ENCODE measurements at regions not wholly inside any gene's neighbourhood (a gene's known extent, or its start where the extent isn't known, plus 50 kb on each side); places are given as distances from the start of the nearest gene placed in this dataset.

- no peak for DNase-seq
These were observed 442.8 kb downstream of the MATN1 start for GRCh38 chr1:30280572-30280971.

DNA sequence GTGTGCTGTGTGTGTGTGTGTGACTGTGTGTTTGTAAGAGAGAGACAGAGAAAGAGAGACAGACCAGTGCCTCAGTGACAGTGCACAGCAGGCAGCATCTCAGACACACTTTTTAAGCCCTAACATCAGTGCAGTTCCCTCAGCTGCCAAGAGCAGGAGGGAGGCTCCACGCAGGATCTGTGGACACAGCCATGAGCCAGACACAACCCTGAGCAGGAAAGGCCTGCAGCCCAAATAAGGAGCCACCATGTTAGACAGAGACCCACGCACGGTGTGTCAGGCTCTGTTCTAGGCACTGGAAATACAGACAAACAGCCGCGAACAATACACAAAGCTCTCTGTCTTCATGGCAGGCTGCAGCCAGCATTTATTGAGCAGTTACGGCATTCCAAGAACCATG lies 445.5 kb downstream of the MATN1 start:
- DNase-seq, result no peak

GRCh38 chr1:30277415-30277814 lies 446.0 kb downstream of the MATN1 start:
- no peak for DNase-seq

GRCh38 chr1:30275926-30276764 lies 447.2 kb downstream of the MATN1 start:
- DNase-seq, result no peak

GRCh38 chr1:30274976-30275621 lies 448.3 kb downstream of the MATN1 start:
- DNase-seq, result no peak

DNA sequence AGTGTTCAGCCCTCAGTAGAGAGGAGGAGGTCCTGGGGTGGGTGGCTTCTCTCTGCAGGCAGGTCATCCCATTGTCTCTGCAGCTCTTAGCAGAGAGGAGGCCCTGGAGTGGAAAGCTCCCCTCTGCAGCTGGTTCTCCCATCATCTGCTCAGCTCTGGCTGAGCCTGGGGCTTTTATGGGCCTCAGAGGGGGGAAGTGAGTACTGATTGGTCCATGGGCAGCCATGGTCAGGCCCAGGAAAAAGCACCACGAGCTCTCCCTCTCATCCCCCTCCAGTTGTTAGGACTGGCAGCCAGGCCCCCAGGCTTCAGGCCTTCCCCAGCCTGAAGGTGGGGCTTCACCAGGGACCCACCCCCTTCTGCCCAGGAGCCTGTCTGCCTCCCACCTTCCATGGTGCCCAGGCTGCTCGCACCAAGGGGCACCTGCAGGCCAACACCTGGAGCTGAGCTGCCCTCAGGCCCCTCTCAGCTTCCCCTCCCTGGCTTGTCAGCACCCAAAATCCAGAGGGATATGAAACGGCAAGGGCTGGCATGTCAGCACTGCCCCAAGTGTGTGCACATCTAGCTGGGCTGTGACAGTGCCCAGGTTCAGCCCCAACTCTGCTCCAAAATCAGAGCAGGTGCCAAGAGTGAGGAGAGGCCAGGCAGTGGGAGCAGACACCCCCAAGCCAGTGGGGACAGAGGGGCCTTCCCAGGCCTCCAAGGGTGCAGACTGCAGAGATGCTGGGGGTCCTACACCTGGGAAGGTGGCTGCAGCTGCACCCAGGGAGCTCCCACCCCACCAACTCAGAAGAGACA lies 449.0 kb downstream of the MATN1 start:
- DNase-seq, result no peak

DNA sequence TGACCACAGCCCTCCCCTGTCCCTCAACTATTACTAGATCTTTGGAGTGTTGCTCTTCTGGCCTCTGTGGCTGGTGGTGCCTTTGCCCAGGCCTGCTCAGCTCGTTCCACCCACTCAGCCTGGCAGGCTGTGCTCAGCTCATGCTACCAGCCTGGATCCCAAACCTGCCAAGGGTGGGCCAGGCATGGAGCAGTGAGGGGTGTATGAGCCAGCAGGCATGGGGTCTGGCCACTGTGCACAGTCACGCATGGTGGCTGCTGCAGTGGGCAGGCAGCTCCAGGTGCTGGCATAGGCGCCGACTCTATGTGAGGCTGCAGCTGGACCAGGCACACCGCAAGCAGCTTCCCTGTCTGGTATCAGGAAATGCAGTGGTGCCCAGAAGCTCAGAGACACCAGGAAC lies 449.9 kb downstream of the MATN1 start:
- DNase-seq, result no peak

GRCh38 chr1:30273021-30273325 lies 450.4 kb downstream of the MATN1 start:
- no peak for DNase-seq

DNA sequence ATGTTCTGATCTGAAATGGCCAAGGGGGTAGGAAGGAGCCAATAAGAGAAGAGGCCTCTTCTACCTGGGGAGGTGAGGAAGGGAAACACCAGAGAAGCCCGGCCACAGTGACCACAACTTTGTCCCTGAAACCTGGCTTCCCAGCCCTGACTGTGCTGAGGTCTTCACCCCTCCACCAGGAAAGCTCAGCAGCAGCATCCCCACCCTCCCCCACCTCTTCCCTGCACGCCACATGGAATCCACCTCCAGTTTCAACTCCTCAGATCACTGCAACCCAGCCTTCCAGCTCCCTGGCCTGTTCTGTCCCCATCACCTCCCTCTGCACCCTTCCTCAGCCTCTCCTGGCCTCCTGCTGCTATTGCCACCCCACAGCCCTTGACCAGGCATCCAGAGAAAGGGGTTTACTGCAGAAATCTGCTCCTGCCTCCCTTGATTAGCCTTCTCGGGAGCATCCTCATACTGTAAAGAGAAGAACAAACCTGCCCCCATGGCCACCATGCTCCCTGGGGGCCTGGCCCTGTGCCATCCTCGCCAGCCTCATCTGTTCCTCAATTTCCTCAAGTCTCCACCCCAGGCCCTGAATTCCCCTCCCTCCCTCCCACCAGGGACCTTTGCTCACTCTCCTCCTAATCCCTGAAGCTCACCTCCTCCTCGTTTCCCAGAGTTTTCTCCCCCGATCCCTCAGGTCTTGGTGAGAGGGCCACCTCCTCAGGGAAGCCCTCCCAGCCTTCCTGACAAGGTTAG lies 450.9 kb downstream of the MATN1 start:
- DNase-seq, result no peak

DNA sequence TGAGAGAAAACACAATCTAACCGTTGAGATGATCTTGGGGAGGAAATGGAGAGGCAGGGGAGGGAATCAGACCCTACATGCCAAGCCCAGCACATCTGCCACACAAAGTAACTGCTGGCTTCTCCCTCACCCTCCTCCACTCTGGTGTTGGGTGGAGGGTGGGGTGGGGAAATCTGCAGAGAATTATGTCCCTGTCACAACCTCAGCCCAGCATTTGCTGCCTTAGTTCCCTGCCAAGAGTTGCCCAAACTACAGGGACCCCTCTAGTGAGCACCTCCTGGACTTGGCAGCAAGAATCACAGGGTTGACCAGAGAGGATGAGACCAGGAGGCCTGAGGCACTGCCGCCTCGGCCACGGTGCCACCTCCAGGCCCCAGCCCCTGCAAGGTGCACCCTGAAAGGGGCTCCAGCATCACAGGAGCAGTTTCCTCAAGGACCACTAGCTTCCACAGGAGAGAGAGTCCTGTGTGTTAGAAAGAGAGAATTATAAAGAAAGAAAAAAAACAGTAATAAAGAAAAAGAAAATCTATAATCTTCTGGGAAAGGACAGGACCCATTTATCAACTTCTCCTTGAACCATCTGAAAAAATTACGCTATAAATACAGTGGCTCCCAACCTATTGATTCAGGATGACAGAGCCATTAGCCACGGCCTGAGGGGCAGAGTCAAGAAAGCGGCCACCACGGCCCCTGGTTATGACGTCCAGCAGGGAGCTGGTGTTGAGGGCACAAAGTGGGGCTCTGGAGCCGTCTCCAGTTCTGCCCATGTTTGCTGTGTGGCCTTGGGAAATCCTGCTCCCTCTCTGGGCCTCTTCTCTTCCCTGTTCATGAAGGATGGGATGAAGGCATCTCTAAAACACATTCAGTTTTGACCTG lies 451.7 kb downstream of the MATN1 start:
- DNase-seq, result no peak

DNA sequence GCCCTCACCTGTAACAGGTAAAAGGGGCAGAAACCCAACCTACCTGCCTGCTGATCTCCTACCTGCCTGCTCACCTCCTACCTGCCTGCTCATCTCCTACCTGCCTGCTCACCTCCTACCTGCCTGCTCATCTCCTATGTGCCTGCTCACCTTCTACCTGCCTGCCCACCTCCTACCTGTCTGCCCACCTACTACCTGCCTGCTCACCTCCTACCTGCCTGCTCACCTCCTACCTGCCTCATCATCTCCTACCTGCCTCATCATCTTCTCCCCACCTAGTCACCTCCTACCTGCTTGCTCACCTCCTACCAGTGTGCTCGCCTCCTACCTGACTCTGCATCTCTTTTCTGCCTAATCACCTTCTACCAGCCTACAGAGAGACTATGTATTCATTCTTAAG lies 452.9 kb downstream of the MATN1 start:
- no peak for DNase-seq

- no peak for DNase-seq
These were observed 454.3 kb downstream of the MATN1 start for GRCh38 chr1:30268923-30269666.

- no peak for DNase-seq
These were observed 455.5 kb downstream of the MATN1 start for GRCh38 chr1:30267856-30268255.

- DNase-seq, result no peak
These were observed 456.3 kb downstream of the MATN1 start for GRCh38 chr1:30267046-30267445.

DNA sequence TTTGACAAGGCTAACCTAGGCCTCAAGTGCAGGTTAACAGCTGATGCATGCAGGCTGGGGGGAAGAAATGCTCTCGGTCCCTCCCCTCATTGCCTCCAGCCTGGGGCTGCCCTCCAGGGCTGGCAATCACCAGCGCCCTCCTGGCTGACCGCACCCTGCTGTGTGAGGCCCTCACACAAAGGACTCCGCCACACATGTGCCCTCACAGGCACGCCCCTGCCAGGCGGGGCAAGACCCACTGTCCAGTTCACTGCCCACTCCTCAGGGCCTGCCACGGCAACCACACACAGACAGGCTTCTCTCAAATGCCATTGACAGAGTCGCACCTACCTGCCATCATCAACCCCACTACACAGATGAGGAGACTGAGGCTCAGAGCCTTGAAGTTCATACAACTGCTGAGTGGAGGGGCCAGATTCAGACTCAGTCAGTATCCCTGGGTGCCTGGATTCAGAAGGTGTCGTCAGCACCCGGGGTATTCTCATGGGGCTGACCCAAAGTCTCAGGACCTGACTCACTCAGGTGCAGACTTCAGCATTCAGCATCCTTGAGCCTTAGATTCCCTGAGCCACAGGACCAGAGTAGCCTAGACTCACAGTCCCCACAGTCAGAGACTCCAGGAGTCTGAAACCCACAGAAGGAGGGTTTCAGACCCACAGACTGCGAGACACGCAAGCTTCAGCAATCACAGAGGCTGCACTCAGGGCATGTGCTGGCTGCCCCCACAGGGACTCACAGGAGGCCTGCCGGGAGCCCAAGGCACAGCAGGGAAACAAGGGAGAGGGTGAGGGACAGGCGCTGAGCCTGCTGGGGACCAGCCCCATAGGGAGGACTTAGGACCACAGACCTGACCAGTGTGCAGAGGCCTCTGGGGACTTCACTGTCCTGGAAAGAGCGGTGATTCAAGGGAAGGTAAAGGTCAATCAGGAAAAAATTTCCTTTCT lies 458.0 kb downstream of the MATN1 start:
- no peak for DNase-seq

DNA sequence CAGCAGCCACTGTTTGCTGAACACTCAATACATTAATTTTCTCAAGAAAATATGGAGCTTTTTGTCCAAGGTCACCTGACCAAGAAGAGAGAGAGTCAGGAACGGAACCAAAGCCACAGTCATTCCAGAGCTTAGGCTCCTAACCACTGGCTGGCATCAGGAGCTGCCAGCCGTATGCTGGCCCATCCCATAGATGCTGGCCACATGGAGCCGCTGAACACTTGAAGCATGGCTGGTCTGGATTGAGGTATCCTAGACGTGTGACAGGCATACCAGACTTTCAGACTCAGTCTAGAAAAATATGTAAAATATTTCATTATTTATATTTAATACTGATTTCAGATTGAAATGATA lies 458.7 kb downstream of the MATN1 start:
- no peak for DNase-seq

- no peak for DNase-seq
These were observed 459.3 kb downstream of the MATN1 start for GRCh38 chr1:30263888-30264671.

GRCh38 chr1:30263405-30263804 lies 460.0 kb downstream of the MATN1 start:
- DNase-seq, result no peak

DNA sequence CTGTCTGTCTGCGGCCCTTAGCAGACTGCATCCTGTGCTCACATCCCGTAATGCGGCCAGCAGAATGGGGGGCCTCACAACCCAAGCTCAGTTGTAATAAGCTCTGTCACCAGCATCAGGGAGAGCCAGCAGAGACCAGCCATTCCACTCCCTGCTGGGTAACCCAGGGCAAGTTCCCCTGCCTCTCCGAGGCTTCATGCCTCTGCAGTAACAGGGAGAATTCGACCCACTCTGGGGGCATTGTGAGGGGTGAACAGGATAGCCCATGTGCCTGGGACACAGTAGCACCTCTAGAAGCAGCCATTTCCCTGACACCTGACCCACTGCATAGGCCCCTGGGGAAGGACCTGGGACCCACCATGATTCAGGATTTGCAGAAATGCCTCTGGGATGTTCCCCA lies 461.2 kb downstream of the MATN1 start:
- no peak for DNase-seq

- no peak for DNase-seq
These were observed 463.1 kb downstream of the MATN1 start for GRCh38 chr1:30260318-30260717.
